ENCODE measurements at regions not wholly inside any gene's neighbourhood (a gene's known extent, or its start where the extent isn't known, plus 50 kb on each side); places are given as distances from the start of the nearest gene placed in this dataset.

- TF ChIP-seq, protein P1, sequence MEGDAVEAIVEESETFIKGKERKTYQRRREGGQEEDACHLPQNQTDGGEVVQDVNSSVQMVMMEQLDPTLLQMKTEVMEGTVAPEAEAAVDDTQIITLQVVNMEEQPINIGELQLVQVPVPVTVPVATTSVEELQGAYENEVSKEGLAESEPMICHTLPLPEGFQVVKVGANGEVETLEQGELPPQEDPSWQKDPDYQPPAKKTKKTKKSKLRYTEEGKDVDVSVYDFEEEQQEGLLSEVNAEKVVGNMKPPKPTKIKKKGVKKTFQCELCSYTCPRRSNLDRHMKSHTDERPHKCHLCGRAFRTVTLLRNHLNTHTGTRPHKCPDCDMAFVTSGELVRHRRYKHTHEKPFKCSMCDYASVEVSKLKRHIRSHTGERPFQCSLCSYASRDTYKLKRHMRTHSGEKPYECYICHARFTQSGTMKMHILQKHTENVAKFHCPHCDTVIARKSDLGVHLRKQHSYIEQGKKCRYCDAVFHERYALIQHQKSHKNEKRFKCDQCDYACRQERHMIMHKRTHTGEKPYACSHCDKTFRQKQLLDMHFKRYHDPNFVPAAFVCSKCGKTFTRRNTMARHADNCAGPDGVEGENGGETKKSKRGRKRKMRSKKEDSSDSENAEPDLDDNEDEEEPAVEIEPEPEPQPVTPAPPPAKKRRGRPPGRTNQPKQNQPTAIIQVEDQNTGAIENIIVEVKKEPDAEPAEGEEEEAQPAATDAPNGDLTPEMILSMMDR (IDR thresholded peaks at IDR 0.05; ENCODE audit: low read length), result no peak
- no peak for TF ChIP-seq EZH2 (IDR thresholded peaks at IDR 0.05; ENCODE audit: borderline replicate concordance, low read length)
Measured at GRCh38 chr4:185867770-185868169, 55.8 kb upstream of the SORBS2 start.

Measured in OCI-LY1 (cell line).